ENCODE measurements at regions not wholly inside any gene's neighbourhood (a gene's known extent, or its start where the extent isn't known, plus 50 kb on each side); places are given as distances from the start of the nearest gene placed in this dataset.

- no peak for DNase-seq
These were observed 128.3 kb upstream of the RGMA start for GRCh38 chr15:93217343-93217742.

DNA sequence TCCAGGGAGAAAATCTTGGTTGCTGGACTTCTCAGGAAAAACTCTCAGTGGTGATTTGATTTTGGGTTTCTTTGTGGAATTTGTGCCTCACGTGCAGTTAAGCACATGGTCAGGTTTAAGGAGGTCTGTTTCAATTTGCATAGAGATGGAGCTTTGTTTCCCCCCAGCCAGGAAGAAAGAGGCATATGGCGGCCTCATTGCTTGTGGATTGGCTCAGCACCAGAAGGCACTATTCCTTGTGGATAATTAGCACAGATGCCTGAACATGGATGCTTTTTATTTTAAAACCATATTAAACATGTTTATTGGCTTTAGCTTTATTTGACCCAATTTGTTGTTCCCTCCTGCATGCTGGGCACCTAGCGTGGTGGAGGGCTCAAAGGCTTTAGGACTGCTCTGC lies 125.1 kb upstream of the RGMA start:
- no peak for DNase-seq

- DNase-seq = no peak
These were observed 124.3 kb upstream of the RGMA start for GRCh38 chr15:93213281-93213680.

- DNase-seq = no peak
These were observed 123.6 kb upstream of the RGMA start for GRCh38 chr15:93212578-93212977.

GRCh38 chr15:93210995-93211394 lies 122.0 kb upstream of the RGMA start:
- no peak for DNase-seq

DNA sequence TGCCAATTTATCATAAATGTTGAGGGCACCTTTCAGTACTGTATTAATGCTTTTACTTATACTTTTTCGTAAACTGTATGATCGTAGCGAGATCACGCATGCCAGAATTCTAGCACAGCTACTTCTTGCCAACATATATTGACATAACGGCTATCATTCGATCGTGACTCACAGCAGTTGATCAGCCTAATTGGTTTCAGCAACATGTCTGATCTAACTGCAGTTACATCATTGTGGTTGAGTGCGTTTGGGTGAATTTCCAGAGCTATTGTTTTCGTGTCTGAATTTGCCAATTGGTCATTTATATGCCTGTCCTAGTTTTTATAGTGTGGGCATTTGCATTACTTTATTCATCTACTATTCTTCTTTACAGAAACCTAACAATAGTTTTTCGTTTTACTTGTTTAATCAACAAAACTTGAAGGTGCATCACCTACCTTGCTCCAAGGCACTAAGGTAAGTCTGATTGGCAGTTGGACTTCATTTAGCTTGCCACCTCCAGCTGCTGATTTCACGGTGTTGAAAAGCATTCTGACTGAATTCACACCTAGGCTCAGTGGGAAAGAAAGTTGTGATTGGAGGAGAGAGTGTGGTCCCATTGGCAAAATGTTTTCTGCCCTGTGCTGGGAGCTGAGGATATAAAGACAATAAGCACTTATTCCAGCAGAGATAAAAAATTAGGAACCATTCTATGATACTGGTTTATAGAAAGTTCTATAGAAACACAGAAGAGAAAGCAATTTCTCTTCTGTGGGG lies 120.9 kb upstream of the RGMA start:
- no peak for DNase-seq

DNA sequence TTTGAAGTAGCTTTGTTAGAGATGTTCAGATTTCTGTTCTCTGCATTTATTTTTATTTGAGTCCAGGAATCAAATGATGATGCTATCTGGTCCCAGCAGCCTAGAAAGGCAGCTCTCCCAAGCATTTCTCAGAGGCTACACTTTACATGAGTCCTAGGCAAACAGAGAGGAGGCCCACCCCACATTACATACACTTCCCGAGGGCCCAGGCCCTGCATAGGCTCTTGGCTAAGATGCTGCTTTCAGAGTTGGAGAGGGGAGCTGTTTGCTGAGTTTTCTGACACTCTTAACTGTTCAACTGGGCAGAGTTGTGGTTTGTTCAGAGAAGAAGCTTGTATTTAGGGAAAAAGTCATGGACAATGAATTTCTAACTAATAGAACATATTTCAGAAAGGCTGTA lies 117.9 kb upstream of the RGMA start:
- DNase-seq = no peak

DNA sequence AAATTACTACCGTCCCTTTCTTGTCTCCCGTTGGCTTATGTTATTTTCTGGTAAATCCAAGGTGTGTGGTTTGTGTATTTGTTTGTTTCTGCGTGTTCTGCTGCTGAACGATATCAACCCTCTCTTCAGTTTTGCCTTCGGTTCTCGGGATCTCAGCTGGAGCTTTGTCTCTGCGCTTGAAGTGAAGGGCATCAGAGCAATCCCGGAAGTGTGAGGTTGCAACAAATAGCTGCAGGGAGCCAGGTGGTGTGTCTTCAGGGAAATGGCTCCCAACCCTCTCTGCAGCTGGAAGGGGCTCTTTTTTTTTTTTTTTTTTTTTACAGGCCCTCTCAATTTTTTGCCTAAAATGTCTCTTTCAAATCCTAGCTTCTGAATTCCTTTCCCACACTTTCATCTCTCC lies 116.4 kb upstream of the RGMA start:
- DNase-seq = no peak

DNA sequence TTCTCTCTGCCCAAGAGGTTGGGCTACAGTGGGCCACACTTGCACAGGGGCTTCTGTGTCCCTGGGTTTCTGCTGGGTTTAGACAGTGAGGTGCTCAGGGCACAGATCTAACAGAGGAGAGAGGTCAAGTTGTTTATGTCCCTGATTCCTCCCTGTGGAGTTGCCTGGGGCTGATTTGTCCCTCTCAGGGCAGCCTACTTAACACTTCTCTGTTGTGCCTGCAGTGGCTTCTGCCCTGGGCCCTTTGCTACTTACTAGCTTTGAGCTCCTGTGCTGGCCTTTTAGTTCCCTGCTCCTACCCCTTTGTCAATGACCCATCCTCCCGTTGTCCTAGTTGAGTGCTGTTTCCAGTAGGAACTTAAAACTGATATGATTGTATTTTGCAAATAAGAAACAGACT lies 114.0 kb upstream of the RGMA start:
- DNase-seq = no peak

- no peak for DNase-seq
These were observed 113.4 kb upstream of the RGMA start for GRCh38 chr15:93202405-93202804.

- DNase-seq = no peak
These were observed 112.9 kb upstream of the RGMA start for GRCh38 chr15:93201940-93202339.

DNA sequence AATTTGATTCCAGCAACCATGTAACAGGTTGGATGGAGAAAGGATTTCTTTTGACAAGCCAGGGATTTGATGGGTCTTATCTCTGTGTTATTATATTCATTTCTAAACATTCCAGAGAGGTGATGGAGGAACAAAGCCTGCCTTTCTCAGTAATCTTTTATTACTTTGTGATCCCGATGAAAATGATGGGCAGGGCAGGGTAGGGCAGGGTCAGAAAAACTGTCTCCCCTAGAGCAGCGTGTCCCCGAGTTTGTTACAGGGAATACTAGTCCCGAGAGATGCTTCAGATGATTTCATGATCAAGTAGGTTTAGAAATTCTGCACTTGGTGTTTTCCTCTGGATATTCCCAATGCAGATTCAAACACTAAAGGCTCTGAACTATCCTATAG lies 111.8 kb upstream of the RGMA start:
- no peak for DNase-seq

DNA sequence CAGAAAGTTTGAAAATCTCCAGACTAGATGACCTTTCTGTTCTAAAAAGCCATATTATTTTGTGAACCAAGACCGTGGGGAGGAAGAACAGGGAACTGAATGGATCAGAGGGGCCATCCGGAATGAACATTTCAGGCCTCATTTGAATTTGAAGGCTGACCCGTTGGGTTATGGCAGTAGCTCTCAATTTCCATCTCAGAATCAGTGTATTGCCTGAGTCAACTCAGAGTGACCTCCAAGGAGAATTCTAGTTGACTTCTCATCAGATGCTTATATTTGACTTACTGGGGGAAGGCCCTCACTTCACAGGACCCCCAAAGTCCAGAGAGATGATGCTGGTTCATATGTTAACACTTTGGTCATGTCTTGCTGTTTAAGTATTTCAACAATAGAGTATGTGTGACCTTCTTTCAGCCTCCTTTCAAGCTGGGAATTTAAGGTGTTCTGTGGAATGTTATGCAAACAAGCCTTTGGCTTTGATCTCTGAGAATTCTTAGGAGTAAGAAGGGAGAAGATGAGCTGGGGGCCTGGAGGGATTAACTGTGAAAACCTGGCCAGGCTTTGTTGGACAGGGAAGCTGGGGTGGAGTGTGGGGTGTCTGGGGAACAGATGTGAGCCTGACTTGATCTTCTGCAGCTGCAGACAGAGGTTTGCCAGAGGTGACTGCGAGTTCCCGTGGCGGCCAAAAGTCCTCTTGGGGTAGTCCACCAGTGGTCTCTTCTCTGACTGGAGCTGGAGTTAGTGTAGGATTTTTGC lies 111.2 kb upstream of the RGMA start:
- DNase-seq = no peak

- DNase-seq = no peak
These were observed 107.2 kb upstream of the RGMA start for GRCh38 chr15:93196135-93196670.

DNA sequence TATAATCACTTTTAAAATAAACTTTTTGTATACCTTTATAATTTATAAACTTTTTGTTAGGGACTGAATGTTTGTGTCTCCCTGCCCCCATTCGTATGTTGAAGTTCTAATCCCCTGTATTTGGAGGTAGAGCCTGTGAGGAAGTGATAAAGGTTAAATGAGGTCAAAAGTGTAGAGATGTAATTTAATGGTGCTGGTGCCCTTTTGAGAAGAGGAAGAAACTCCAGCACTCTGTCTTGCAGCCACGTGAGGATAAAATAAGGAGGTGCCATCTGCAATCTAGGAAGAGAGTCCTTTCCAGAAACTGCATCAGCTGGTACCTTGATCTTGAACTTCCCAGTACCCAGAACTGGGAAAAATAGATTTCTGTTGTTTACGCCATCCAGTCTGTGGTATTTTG lies 106.1 kb upstream of the RGMA start:
- no peak for DNase-seq

- DNase-seq = no peak
These were observed 101.2 kb upstream of the RGMA start for GRCh38 chr15:93190238-93190637.

- DNase-seq = no peak
These were observed 100.5 kb upstream of the RGMA start for GRCh38 chr15:93189561-93189960.

DNA sequence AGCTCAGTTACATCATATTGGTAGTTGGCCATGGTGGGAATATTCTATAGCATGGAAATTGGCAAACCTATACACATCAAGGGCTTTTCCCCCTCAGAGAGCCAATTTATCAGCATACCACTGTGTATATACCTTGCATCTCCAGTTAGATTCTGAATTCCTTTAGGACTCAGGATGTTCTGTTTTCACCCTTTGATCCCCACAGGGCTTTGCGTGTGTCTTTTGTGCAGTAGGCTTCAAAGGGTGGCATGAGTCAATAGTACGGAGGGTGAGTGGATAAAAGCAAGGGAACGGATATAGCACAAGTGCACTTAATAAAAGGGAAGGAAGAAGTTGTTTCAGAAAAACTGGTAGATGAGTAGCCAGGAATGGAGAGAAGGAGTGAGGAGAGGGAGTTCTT lies 99.2 kb upstream of the RGMA start:
- DNase-seq = no peak

DNA sequence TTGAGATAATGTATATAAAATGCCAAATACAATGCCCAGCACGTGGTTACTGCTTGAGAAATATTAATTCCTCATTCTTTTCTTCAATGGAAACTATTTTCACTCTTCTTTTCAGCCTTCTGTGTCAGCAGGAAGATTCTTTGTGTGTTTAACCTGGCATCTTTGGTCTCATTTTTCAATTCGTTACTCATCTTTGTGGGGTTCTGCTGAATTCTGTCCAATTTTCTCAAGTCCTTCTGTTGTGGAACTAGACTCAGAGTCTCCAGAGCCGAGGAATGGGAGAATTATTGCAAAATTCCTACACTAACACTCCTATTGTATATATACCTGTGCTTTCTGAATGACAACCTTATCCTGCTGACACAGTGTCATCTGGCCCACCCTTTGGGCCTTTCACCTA lies 96.8 kb upstream of the RGMA start:
- DNase-seq = no peak

DNA sequence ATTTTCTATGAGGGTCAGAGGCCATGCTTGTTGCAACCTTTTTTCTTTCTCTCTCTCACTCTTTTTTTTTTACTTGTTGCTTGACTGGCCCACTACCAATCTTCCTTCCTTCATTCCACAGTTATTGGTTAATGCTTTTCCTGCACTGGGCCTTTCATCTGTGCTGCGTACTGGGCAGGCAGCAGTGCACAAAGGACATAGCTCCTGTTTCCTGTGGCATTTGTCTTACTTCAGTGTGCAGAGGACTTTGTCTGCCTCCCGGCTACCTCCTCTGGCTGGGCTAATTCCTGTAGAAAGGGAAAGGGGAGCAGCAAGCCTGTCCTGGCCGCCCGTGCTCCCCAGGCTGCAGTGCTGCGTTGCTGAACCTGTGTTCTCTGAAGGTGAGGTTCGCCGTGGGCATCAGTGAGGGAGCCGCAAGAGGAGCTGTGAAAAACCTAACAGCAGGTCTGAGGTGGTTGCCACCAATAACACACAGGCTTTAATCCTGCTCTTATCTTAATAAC lies 93.7 kb upstream of the RGMA start:
- DNase-seq = no peak

DNA sequence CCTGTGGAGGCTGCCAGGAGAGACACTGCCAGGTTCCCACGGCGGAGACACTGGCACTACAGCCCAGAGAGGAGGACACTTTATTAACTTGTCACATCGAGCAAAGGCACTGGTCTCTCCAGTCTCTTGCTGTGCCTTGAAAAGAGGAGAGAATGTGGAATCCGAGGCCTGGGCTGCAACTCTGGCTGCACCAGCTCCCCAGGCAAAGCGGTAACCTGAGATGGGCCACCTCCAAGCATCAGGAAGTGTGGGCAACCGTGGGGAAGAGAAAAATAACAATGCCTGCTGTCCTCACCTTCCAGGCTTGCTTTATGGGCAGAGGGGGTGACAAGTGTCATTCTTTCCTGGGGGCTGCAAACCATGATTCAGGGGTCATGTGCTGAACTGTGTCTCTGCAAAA lies 91.6 kb upstream of the RGMA start:
- no peak for DNase-seq

DNA sequence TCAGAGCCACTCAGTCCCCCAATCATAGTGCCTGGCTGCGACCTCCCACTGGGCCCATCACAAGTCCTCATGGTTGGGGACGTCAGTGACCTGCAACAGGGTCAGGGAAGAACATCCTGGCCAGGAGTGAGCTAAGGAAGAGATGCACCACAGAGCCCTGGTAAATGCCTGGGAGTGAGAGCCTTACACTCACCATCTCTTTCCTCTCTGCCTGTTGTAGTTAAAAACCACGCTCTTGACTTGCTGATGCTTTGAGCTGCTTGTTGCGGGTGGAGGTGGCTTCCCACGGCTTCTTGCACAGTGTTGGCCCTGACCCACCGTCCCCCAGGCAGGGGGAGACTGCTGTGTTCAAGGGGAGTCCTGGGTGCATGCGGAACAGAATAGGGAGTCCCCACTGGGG lies 91.1 kb upstream of the RGMA start:
- no peak for DNase-seq

DNA sequence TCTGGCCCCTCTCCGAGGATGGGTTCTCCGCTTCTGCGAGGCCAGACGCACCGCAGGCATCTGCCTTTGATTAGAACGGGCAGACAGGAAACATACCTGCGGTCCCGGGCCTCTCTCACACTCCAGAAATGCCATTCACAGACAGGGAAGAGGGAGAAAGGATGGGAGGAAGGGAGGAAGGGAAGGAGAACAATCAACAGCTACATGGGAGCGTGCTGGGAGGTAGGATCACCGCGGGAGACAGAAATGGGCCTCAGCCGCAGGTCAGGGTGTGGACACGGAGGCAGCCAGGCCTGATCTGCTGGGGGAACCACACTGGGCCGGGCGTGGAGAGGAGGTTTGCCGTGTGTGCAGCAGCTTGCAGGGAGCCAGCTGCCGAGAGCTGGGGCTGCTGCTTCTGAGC lies 90.7 kb upstream of the RGMA start:
- no peak for DNase-seq

DNA sequence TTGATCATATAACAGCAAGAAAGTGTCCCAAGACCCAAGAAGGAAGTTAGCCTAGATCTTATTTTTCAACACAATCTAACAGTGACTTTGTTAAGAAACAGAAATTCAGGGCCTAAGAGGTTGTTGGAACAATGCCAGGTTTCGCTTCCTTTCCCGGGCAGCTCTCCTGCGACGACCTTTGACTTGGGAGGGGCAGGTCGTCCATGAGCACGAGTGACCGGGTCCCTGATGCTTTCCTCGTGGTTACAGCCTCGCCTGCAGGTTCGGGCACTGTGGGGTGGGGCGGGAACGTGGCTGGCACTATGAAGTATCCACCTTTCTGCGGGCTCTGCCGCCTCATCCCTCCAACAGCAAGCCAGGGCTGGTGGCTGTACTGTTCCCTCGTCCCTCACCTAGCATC lies 90.1 kb upstream of the RGMA start:
- no peak for DNase-seq
